Stimulated activated CD4-positive, alpha-beta T cell treated with anti-CD3 and anti-CD28 coated beads, Interleukin-4, amount 100 ng/mL, for 24 hours (primary cell): ENCODE measurements at regions not wholly inside any gene's neighbourhood (a gene's known extent, or its start where the extent isn't known, plus 50 kb on each side); places are given as distances from the start of the nearest gene placed in this dataset.

Source experiments
- DNase-seq: peaks from one replicate; pipeline ENCODE4 v3.0.0-alpha.2; 2020

- no peak for DNase-seq
Observed at GRCh38 chr19:30778961-30779715, 407.0 kb downstream of the ZNF536 start.

- DNase-seq = no peak
Observed at GRCh38 chr19:30778061-30778460, 405.9 kb downstream of the ZNF536 start.

DNA sequence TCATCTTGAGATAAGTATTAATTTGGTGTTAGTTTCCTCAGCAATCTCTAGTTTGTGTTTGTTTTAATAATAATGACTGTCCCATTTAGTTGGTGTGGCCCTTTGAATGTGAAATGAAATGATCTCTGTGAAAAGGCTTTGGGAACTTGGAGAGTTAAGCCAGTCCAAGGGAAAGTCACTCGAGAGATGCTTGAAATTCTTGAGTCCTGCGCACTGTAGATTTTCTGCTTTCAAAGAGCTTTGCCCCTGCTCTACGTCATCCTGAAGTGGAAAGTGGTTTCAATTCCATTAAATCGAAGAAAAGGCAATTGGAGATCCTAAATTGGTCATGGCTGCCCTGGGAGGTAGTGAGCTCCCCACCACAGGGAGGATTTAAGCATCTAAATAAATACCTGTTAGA is 403.8 kb downstream of the ZNF536 start:
- DNase-seq = no peak

GRCh38 chr19:30774252-30774766 is 402.1 kb downstream of the ZNF536 start:
- DNase-seq = no peak

DNA sequence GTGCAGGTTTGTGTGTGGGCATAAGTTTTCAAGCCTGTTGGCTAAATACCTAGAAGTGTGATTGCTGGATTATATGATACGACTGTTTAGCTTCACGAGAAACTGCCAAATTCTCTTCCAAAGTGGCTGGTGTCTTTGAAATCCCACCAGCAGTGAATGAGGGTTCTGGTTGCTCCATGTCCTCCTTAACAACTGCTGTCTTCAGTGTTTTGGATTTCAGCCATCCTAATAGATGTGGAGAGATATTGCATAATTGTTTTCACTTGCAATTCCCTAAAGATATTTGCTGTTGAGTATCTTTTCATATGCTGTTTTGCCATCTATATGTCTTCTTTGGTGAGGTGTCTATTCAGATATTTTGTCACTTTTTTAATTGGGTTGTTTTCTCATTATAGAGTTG is 390.5 kb downstream of the ZNF536 start:
- DNase-seq = no peak

- DNase-seq = no peak
Observed at GRCh38 chr19:30760014-30760413, 387.8 kb downstream of the ZNF536 start.

GRCh38 chr19:30757837-30758617 is 385.8 kb downstream of the ZNF536 start:
- DNase-seq = no peak

GRCh38 chr19:30757104-30757836 is 385.1 kb downstream of the ZNF536 start:
- no peak for DNase-seq

DNA sequence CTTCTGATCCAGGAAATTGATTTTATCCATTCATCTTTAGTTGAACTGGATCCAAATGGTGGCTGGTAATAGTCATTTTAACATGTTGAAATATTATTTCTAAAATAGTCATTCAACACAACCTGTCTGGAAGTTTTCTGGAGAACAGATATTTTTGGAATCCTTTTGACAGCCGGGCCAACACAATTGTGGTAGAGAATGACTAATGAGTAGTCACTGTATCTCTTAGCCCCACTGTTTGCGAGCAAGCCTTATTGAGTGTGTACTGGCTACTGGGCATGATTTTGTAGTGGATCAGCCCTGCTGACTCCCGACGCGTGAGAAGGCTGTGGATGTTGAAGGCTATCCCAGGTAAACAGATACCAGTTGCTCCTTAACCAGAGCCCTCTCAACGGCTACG is 383.4 kb downstream of the ZNF536 start:
- no peak for DNase-seq

DNA sequence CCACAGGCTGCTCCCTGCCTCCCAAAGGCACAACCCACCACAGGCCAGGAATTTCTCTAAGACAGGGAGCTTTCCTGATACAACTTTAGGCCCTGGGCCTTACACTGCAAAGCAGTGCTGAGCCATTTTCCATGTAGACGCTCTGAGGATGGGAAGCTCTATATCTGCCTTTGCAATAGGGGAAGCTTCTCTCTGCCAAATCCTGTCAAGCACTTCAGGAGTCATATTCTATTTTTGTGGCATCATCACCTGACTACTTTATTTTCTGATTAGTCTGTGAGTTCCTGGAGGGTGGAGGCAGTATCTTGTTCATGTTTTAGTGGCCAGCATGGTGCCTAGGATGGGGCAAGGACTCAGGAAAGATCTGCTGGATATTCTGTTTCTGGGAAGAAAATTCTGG is 382.0 kb downstream of the ZNF536 start:
- no peak for DNase-seq

- DNase-seq = no peak
Observed at GRCh38 chr19:30752876-30753275, 380.7 kb downstream of the ZNF536 start.

- DNase-seq = no peak
Observed at GRCh38 chr19:30752201-30752600, 380.0 kb downstream of the ZNF536 start.

DNA sequence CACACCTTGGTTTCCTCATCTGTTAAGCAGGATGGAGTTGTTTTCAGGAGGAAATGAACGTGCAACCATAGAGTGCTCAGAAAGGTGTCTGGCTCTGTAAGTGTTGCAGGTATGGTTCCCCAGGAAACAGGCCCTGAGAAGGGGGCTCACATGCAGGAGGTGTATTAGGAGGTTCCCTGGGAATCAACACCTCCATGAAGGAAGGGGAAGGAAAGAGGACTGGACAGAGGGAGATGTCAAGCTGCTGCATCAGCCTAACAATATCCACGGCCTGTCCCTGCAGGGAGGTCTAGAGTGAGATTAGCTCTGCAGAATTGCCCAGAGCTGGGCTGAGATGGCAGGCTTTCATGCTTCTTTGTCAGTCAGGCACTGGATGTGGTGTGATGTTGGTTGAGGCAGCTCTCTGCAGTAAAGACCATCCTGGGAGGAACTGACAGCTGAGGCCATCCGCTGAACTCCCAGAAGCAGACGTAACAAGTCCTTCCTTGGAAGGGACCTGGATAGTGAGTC is 373.3 kb downstream of the ZNF536 start:
- DNase-seq = no peak

GRCh38 chr19:30744741-30745475 is 372.7 kb downstream of the ZNF536 start:
- DNase-seq = no peak

DNA sequence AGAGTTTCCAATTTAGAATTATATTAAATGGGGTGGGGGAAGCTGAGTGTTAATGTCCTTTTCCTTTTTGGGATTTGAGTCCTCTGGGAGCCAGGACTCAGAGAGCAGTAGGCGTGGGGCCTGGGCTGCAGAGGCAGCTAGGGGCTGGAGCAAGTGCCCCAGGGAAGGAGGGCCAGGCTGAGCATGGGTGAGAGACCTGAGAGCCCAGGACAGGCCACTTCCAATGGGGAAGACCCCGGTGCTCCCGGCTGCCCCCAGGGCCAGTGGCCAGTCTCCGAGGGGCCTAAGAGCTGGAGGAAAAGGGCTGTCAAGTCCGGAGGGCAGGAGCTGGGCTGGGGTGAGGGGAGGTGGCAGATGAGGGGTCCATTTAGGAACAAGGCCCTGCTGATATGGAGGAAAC is 371.5 kb downstream of the ZNF536 start:
- no peak for DNase-seq

DNA sequence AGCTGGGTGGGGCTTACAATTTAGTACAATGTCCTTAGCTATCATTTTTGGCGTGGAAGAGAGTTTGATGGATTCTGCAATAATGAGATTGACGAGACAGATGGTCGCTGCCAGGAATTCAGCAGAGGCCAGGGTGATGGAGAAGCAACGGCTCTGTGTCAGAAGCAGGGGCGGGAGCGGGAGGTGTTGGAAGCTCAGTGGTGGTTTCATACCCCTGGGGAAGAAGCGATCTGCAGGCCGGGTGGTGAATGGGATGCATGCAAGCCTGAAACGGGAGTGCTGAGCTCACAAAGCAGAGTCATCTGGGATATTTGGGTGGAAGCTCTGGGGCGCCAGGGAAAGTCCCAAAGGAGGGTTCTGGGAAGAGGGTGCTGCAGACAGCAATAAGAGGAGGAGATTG is 370.8 kb downstream of the ZNF536 start:
- no peak for DNase-seq

DNA sequence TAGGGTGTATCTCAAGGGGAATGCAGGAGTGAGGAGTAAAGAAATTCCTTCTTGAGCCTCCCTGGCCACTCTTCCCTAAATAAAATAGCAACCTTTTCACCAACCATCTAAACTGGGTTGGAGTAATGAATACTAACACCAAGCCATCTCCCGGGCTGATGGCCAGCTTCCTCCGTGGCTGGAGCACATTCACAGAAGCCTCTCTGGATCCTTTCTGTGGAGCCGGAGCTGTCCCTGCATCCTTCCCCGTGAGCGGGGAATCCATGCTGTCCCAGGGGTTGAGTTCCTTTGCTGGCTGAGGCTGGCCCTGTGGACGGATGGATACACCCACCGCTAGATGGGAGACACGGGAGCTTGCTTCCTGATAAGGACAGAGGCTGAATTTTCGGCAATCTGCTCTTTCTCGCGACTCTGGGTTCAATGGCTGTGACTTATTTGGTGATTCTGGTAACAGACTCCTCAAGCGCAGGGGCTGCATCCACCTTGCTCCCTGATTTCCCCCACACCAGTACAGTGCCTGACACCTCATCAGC is 370.3 kb downstream of the ZNF536 start:
- DNase-seq = no peak

- DNase-seq = no peak
Observed at GRCh38 chr19:30741566-30741965, 369.4 kb downstream of the ZNF536 start.

DNA sequence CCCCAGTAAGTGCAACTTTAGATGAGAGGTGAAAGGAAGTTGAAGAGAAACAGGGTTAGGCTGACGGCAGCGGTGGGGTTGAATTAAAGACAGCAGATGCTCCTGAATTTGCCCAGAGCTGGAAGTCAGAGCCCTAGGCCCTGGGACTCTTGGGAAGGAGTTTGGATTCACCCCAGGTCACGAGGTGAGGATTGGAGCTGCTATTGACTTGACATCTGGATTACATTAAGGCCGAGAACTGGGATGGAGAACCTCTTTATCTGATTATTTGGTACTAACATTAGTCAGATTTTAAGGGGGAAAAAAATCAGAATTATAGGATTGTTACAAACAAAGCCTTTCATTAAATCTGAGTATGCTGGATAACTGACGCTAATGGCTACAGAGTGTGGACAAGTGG is 367.2 kb downstream of the ZNF536 start:
- DNase-seq = no peak

- DNase-seq = no peak
Observed at GRCh38 chr19:30738047-30738446, 365.9 kb downstream of the ZNF536 start.

GRCh38 chr19:30734669-30735068 is 362.5 kb downstream of the ZNF536 start:
- no peak for DNase-seq

GRCh38 chr19:30733826-30734550 is 361.8 kb downstream of the ZNF536 start:
- DNase-seq = no peak
